Hepatocyte (in vitro differentiated cells): ENCODE measurements at regions not wholly inside any gene's neighbourhood (a gene's known extent, or its start where the extent isn't known, plus 50 kb on each side); places are given as distances from the start of the nearest gene placed in this dataset.

ENCODE experiments used
- DNase-seq: peaks from one replicate; pipeline ENCODE4 v3.0.0-alpha.2; 2016; ENCODE audit warnings: low spot score
- H2AFZ ChIP-seq: fragments of 200-600 bp; sonication (generic); 2 replicates; pipeline ENCODE4 v1.6.0; 2016; ENCODE audit warnings: antibody characterized with exemption, mild to moderate bottlenecking
- H3K27ac ChIP-seq: fragments of 200-600 bp; sonication (generic); 2 replicates; pipeline ENCODE4 v1.5.1; 2016; ENCODE audit warnings: mild to moderate bottlenecking
- H3K27me3 ChIP-seq: fragments of 200-600 bp; sonication (generic); 2 replicates; pipeline ENCODE4 v1.6.1; 2016
- H3K36me3 ChIP-seq: fragments of 200-600 bp; sonication (generic); replicated peaks from 2 replicates; pipeline ENCODE4 v1.5.1; 2016; ENCODE audit warnings: low read depth; ENCODE audit not compliant: insufficient read depth
- H3K4me1 ChIP-seq: fragments of 200-600 bp; sonication (generic); 2 replicates; pipeline ENCODE4 v1.5.1; 2016; ENCODE audit warnings: mild to moderate bottlenecking, moderate library complexity; ENCODE audit not compliant: insufficient read depth
- H3K4me2 ChIP-seq: fragments of 200-600 bp; sonication (generic); 2 replicates; pipeline ENCODE4 v1.6.0; 2016
- H3K4me3 ChIP-seq: fragments of 200-600 bp; sonication (generic); 2 replicates; pipeline ENCODE4 v1.5.1; 2016; ENCODE audit warnings: mild to moderate bottlenecking
- H3K79me2 ChIP-seq: fragments of 200-600 bp; sonication (generic); 2 replicates; pipeline ENCODE4 v1.6.0; 2017; ENCODE audit warnings: mild to moderate bottlenecking
- H3K9me2 ChIP-seq: fragments of 200-600 bp; sonication (generic); replicated peaks from 2 replicates; pipeline ENCODE4 v1.6.0; 2017; ENCODE audit warnings: mild to moderate bottlenecking; ENCODE audit not compliant: insufficient read depth
- H3K9me3 ChIP-seq: fragments of 200-600 bp; sonication (generic); 2 replicates; pipeline ENCODE4 v1.5.1; 2016; ENCODE audit warnings: low read depth, mild to moderate bottlenecking
- H4K20me1 ChIP-seq: fragments of 200-600 bp; sonication (generic); 2 replicates; pipeline ENCODE4 v1.6.0; 2016; ENCODE audit warnings: mild to moderate bottlenecking; ENCODE audit not compliant: insufficient read depth, poor library complexity, severe bottlenecking
- EZH2 ChIP-seq: fragments of 200-600 bp; sonication (generic); IDR thresholded peaks from 2 replicates; pipeline ENCODE4 v1.6.1; 2016; ENCODE audit warnings: antibody characterized with exemption, mild to moderate bottlenecking, borderline replicate concordance
- EZH2phosphoT487 ChIP-seq: fragments of 200-600 bp; sonication (generic); IDR thresholded peaks from one replicate; pipeline ENCODE4 v1.6.1; 2018; ENCODE audit warnings: antibody characterized with exemption, mild to moderate bottlenecking, low read depth, moderate library complexity; ENCODE audit not compliant: unreplicated experiment, severe bottlenecking
- WGBS: methylation state at CpG from one replicate; pipeline ENCODE4 v1.1.6; 2016; ENCODE audit warnings: low lambda C conversion rate; ENCODE audit errors: missing lambda C conversion rate; 5-methylcytosine and 5-hydroxymethylcytosine counted together
- TF ChIP-seq, protein P1 (sequence below): fragments of 200-600 bp; sonication (generic); IDR thresholded peaks from 2 replicates; pipeline ENCODE4 v1.5.1; 2016; ENCODE audit warnings: antibody characterized with exemption, mild to moderate bottlenecking; ENCODE audit not compliant: poor library complexity

- 80% methylated on average over 11 of the region's 11 CpGs for WGBS
- no peak overlapping the region for H3K4me2 ChIP-seq
- TF ChIP-seq EZH2 (no peak), EZH2phosphoT487 (no peak)
- TF ChIP-seq, protein P1, sequence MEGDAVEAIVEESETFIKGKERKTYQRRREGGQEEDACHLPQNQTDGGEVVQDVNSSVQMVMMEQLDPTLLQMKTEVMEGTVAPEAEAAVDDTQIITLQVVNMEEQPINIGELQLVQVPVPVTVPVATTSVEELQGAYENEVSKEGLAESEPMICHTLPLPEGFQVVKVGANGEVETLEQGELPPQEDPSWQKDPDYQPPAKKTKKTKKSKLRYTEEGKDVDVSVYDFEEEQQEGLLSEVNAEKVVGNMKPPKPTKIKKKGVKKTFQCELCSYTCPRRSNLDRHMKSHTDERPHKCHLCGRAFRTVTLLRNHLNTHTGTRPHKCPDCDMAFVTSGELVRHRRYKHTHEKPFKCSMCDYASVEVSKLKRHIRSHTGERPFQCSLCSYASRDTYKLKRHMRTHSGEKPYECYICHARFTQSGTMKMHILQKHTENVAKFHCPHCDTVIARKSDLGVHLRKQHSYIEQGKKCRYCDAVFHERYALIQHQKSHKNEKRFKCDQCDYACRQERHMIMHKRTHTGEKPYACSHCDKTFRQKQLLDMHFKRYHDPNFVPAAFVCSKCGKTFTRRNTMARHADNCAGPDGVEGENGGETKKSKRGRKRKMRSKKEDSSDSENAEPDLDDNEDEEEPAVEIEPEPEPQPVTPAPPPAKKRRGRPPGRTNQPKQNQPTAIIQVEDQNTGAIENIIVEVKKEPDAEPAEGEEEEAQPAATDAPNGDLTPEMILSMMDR: no peak
These were observed 166.8 kb upstream of the CST7 start for GRCh38 chr20:24782301-24782700.

GRCh38 chr20:24782801-24783630 is 166.1 kb upstream of the CST7 start:
- WGBS: 79% methylated on average over 12 of the region's 12 CpGs
- Histone ChIP-seq H4K20me1 (no peaks in the 10 kb centered on the region), H3K9me3 (no peaks in the 10 kb centered on the region), H2AFZ (no peak overlapping the region), H3K36me3 (no peaks in the 10 kb centered on the region), H3K4me1 (no peaks in the 10 kb centered on the region), H3K27me3 (no peaks in the 10 kb centered on the region), H3K9me2 (no peaks in the 10 kb centered on the region), H3K79me2 (no peaks in the 10 kb centered on the region), H3K27ac (no peak overlapping the region), H3K4me3 (no peak overlapping the region), H3K4me2 (no peak overlapping the region)
- DNase-seq: no peak
- TF ChIP-seq, protein P1: peak; percentile 19
- TF ChIP-seq EZH2: no peak

More at GRCh38 chr20:24782301-24782700, 166.8 kb upstream of the CST7 start:
- H3K27ac ChIP-seq: no peak overlapping the region
- no peak overlapping the region for H2AFZ ChIP-seq
- DNase-seq: no peak
- no peaks in the 10 kb centered on the region for H3K9me3 ChIP-seq
- H3K27me3 ChIP-seq: no peaks in the 10 kb centered on the region
- no peaks in the 10 kb centered on the region for H3K36me3 ChIP-seq
- no peaks in the 10 kb centered on the region for H3K79me2 ChIP-seq
- H3K4me1 ChIP-seq: no peaks in the 10 kb centered on the region
- no peaks in the 10 kb centered on the region for H3K9me2 ChIP-seq
- H4K20me1 ChIP-seq: no peaks in the 10 kb centered on the region
- no peak overlapping the region for H3K4me3 ChIP-seq

- no peak overlapping the region for H3K4me3 ChIP-seq
- H3K4me2 ChIP-seq: no peak overlapping the region
- no peaks in the 10 kb centered on the region for H3K27me3 ChIP-seq
- no peak overlapping the region for H2AFZ ChIP-seq
- no peaks in the 10 kb centered on the region for H3K9me2 ChIP-seq
- no peaks in the 10 kb centered on the region for H3K9me3 ChIP-seq
- WGBS: 78% methylated on average over 9 of the region's 9 CpGs
- H3K79me2 ChIP-seq: no peaks in the 10 kb centered on the region
- H3K27ac ChIP-seq: no peak overlapping the region
- H3K36me3 ChIP-seq: no peaks in the 10 kb centered on the region
- DNase-seq: peak; percentile 23
- TF ChIP-seq EZH2phosphoT487: no peak
- TF ChIP-seq, protein P1: peak; percentile 24
- no peak for TF ChIP-seq EZH2
- no peaks in the 10 kb centered on the region for H4K20me1 ChIP-seq
- H3K4me1 ChIP-seq: no peaks in the 10 kb centered on the region
These were observed 165.2 kb upstream of the CST7 start for GRCh38 chr20:24783631-24784492.
